K562 (cell line): ENCODE measurements at regions not wholly inside any gene's neighbourhood (a gene's known extent, or its start where the extent isn't known, plus 50 kb on each side); places are given as distances from the start of the nearest gene placed in this dataset.

Experiments
- ATAC-seq: fragments of 200-7000 bp; cut with Tn5 transposase; 3 replicates; pipeline ENCODE4 v1.9.1; 2020; ENCODE audit warnings: moderate library complexity
- BruUV-seq: library from RNA; stranded (reverse); fragments of 400-500 nt; replicated peaks from 2 replicates; lab custom pipeline; 2021; lab: Mats Ljungman, UMichigan
- CTCF ChIA-PET: fragments of 300-600 bp; formaldehyde crosslinking; extraction: SDS; loops from one replicate; lab custom pipeline; 2021; ENCODE audit warnings: low intra/inter-chr PET ratio; lab: Yijun Ruan, JAX
- POLR2A ChIA-PET: fragments of 300-600, 350-650 bp; sonication (Branson Sonifier 250); formaldehyde crosslinking; extraction: SDS; loops from one replicate; lab custom pipeline; 2021; ENCODE audit warnings: antibody characterized with exemption, inconsistent platforms; lab: Yijun Ruan, JAX
- DNase-seq, 4 experiments: peaks; one replicate each; pipeline versions ENCODE4 v3.0.0 to v3.0.0-alpha.2; 2011 to 2018; ENCODE audit warnings: low spot score in 3 of 4, mixed read lengths in 3 of 4; ENCODE audit errors: extremely low read depth in 1 of 4
- FAIRE-seq: peaks from 2 replicates; lab custom pipeline; 2011; peaks lifted over from hg19 to GRCh38; lab: Jason Lieb, UNC
- H2AFZ ChIP-seq: 2 replicates; pipeline ENCODE4 v1.6.0; 2011; ENCODE audit warnings: low read depth, low read length, control low read depth, inconsistent platforms
- H3K27ac ChIP-seq: fragments of 200-600 bp; 3 replicates; pipeline ENCODE4 v1.8.0; 2011; ENCODE audit warnings: low read depth, mild to moderate bottlenecking, control low read depth, inconsistent platforms, low read length, moderate library complexity, mixed read lengths; ENCODE audit errors: extremely low read depth
- H3K27me3 ChIP-seq, 2 experiments: fragments of 300-600 bp in 1 of 2; 2 replicates in 1 of 2; 3 replicates in 1 of 2; pipeline versions ENCODE4 v1.6.0 to v1.8.0; 2011; ENCODE audit warnings: inconsistent platforms in 2 of 2, low read length in 2 of 2, mild to moderate bottlenecking in 1 of 2, mixed read lengths in 1 of 2, moderate library complexity in 1 of 2; ENCODE audit not compliant: control insufficient read depth in 2 of 2, insufficient read depth in 2 of 2
- H3K36me3 ChIP-seq: fragments of 300-600 bp; 3 replicates; pipeline ENCODE4 v1.8.0; 2011; ENCODE audit warnings: mild to moderate bottlenecking, low read length, inconsistent platforms; ENCODE audit not compliant: control insufficient read depth, insufficient read depth
- H3K4me1 ChIP-seq, 2 experiments: fragments of 200-600 bp in 1 of 2; replicated peaks in 1 of 2; 2 replicates in 1 of 2; 3 replicates in 1 of 2; pipeline versions ENCODE4 v1.5.1 to v1.8.0; 2011; ENCODE audit warnings: inconsistent platforms in 2 of 2, low read length in 2 of 2, mild to moderate bottlenecking in 1 of 2, mixed read lengths in 1 of 2, moderate library complexity in 1 of 2; ENCODE audit not compliant: control insufficient read depth in 2 of 2, insufficient read depth in 2 of 2
- H3K4me2 ChIP-seq: 2 replicates; pipeline ENCODE4 v1.6.1; 2011; ENCODE audit warnings: low read length, control low read depth, inconsistent platforms, mixed read lengths; ENCODE audit not compliant: insufficient read depth
- H3K4me3 ChIP-seq: fragments of 200-600 bp; sonication (generic), shearing (Covaris generic); 2 replicates; pipeline ENCODE4 v1.5.1; 2016; ENCODE audit warnings: control low read depth, inconsistent platforms
- H3K79me2 ChIP-seq: fragments of 200-600 bp; 3 replicates; pipeline ENCODE4 v1.8.0; 2011; ENCODE audit warnings: low read length, inconsistent platforms; ENCODE audit not compliant: control insufficient read depth, insufficient read depth
- H3K9ac ChIP-seq, 2 experiments: 2 replicates each; pipeline versions ENCODE4 v1.6.0 to v1.6.1; 2011; ENCODE audit warnings: low read depth in 2 of 2, low read length in 2 of 2, control low read depth in 1 of 2, inconsistent platforms in 1 of 2, mild to moderate bottlenecking in 1 of 2, mixed read lengths in 1 of 2; ENCODE audit not compliant: insufficient read depth in 1 of 2
- H3K9me1 ChIP-seq: one replicate; pipeline ENCODE4 v1.6.0; 2011; ENCODE audit warnings: inconsistent platforms, mild to moderate bottlenecking, low read length, moderate library complexity; ENCODE audit not compliant: control insufficient read depth, insufficient read depth
- H3K9me3 ChIP-seq: replicated peaks from 2 replicates; pipeline ENCODE4 v1.5.1; 2011; ENCODE audit warnings: low read depth, low read length, inconsistent platforms; ENCODE audit not compliant: control insufficient read depth, insufficient read depth
- H4K20me1 ChIP-seq: replicated peaks from 2 replicates; pipeline ENCODE4 v1.6.1; 2011; ENCODE audit warnings: low read length, inconsistent platforms, mixed read lengths; ENCODE audit not compliant: control insufficient read depth, insufficient read depth
- BRD4 ChIP-seq: fragments of 200-600 bp; sonication (generic); IDR thresholded peaks from 2 replicates; pipeline ENCODE4 v1.6.1; 2017; ENCODE audit warnings: inconsistent platforms
- FOXM1 ChIP-seq, 2 experiments: fragments of 450-650 bp in 1 of 2; sonication (generic) in 1 of 2; formaldehyde crosslinking in 1 of 2; IDR thresholded peaks; 2 replicates each; pipeline versions ENCODE4 v1.6.1 to v1.9.0; 2017 to 2022; ENCODE audit warnings: low read depth in 2 of 2, mild to moderate bottlenecking in 2 of 2, missing genetic modification reagents in 1 of 2, moderate library complexity in 1 of 2
- GTF3C2 ChIP-seq: IDR thresholded peaks from 3 replicates; pipeline ENCODE4 v1.6.1; 2011; ENCODE audit warnings: borderline replicate concordance, mild to moderate bottlenecking, moderate library complexity; ENCODE audit not compliant: insufficient read length; ENCODE audit errors: extremely low read depth
- KDM5B ChIP-seq: fragments of 200-600 bp; sonication (generic); IDR thresholded peaks from 2 replicates; pipeline ENCODE4 v1.6.1; 2012; ENCODE audit warnings: low read depth, mild to moderate bottlenecking, moderate library complexity, low read length, control low read depth, inconsistent platforms; ENCODE audit not compliant: insufficient replicate concordance
- MTA3 ChIP-seq: fragments of 450-650 bp; formaldehyde crosslinking; IDR thresholded peaks from 2 replicates; pipeline ENCODE4 v1.6.1; 2017; ENCODE audit warnings: mild to moderate bottlenecking, borderline replicate concordance
- RUNX1 ChIP-seq: sonication (generic); IDR thresholded peaks from 2 replicates; pipeline ENCODE4 v1.6.1; 2016; ENCODE audit warnings: antibody characterized with exemption, low read depth
- SMARCC2 ChIP-seq: fragments of 450-650 bp; IDR thresholded peaks from 2 replicates; pipeline ENCODE4 v1.6.1; 2017; ENCODE audit warnings: antibody characterized with exemption, moderate library complexity, mild to moderate bottlenecking, low read depth
- VEZF1 ChIP-seq: fragments of 200-800 bp; sonication (Bioruptor generic); IDR thresholded peaks from 2 replicates; pipeline ENCODE4 v1.6.1; 2017; ENCODE audit warnings: missing genetic modification characterization, missing compliant biosample characterization
- ZNF217 ChIP-seq: sonication (generic); formaldehyde crosslinking; IDR thresholded peaks from 2 replicates; pipeline ENCODE4 v1.8.0; 2022; ENCODE audit warnings: mild to moderate bottlenecking, missing genetic modification reagents
- WGBS: fragments of 100-300 bp; shearing (Covaris generic); methylation state at CpG from one replicate; pipeline ENCODE4 v1.1.6; 2016; ENCODE audit warnings: low coverage, mixed read lengths; ENCODE audit not compliant: insufficient coverage; ENCODE audit errors: missing lambda C conversion rate; 5-methylcytosine and 5-hydroxymethylcytosine counted together
- in situ Hi-C: fragments of 300-500 bp; cut with MboI; formaldehyde crosslinking; loops from 4 replicates; pipeline ENCODE4 v1.15.0; 2018; ENCODE audit warnings: inconsistent platforms, mixed read lengths
- intact Hi-C: fragments of 100-400 bp; cut with micrococcal nuclease; formaldehyde crosslinking; loops from 2 replicates; pipeline ENCODE4 v1.14.2; 2022
- TF ChIP-seq, protein P1 (sequence below): fragments of 450-650 bp; formaldehyde crosslinking; IDR thresholded peaks from 2 replicates; pipeline ENCODE4 v1.4.0; 2022; ENCODE audit warnings: mild to moderate bottlenecking, moderate library complexity
- TF ChIP-seq, protein P2 (sequence below), 3 experiments: IDR thresholded peaks in 2 of 3; conservative IDR thresholded peaks in 1 of 3; 2 replicates each; pipeline ENCODE4 v1.5.1; 2011 to 2012; ENCODE audit warnings: low read length in 3 of 3, mild to moderate bottlenecking in 3 of 3, control low read depth in 2 of 3, improper control_type of control experiment in 1 of 3, inconsistent platforms in 1 of 3, low read depth in 1 of 3, mixed read lengths in 1 of 3, moderate library complexity in 1 of 3; ENCODE audit not compliant: insufficient read depth in 2 of 3
- TF ChIP-seq, protein P3 (sequence below): fragments of 450-650 bp; IDR thresholded peaks from one replicate; pipeline ENCODE4 v1.6.1; 2018; ENCODE audit warnings: mild to moderate bottlenecking, moderate library complexity; ENCODE audit not compliant: partially characterized antibody

- 68% methylated on average over 7 of the region's 7 CpGs for WGBS
- CTCF ChIA-PET = interaction anchor here (3.4 kb wide), 1 partner anchor 293 kb away, joined by 19 read pairs; no protein-coding TSS in a partner anchor
Observed at GRCh38 chr10:15432266-15432665, 61.2 kb upstream of the FAM171A1 start.

More at GRCh38 chr10:15432266-15432665, 61.2 kb upstream of the FAM171A1 start:
- in situ Hi-C loops (loop anchor here (5.0 to 25.0 kb wide), 2 partner anchors 390 to 1355 kb away; no protein-coding TSS in a partner anchor), intact Hi-C loops (loop anchor here (5.0 to 10.0 kb wide), 3 partner anchors 123 to 223 kb away; no protein-coding TSS in a partner anchor)
- Histone ChIP-seq H3K27me3 (no peaks in the 10 kb centered on the region), H3K9ac (no peak overlapping the region), H3K27ac (no peak overlapping the region), H3K4me1 (peaks cover 6 to 15% of the 10 kb centered on the region in 2 experiments; a peak in 3 of 5 replicates), H3K36me3 (no peaks in the 10 kb centered on the region), H3K79me2 (no peaks in the 10 kb centered on the region), H3K4me2 (no peak overlapping the region), H2AFZ (no peak overlapping the region), H3K9me3 (no peaks in the 10 kb centered on the region), H4K20me1 (no peaks in the 10 kb centered on the region), H3K9me1 (no peaks in the 10 kb centered on the region), H3K4me3 (no peak overlapping the region)
- no peak for DNase-seq
- BruUV-seq = no TSS peak
- no peak for FAIRE-seq
- TF ChIP-seq BRD4 (no peak), FOXM1 (IDR thresholded peaks at IDR 0.05; ENCODE audit: low read depth) (no peak), FOXM1 (CRISPR knock-in tag; IDR thresholded peaks at IDR 0.05; ENCODE audit: low read depth) (no peak), VEZF1 (CRISPR knock-in tag) (no peak), ZNF217 (CRISPR knock-in tag) (no peak), SMARCC2 (no peak), MTA3 (no peak), RUNX1 (no peak), GTF3C2 (no peak), KDM5B (no peak)
- TF ChIP-seq, protein P1, sequence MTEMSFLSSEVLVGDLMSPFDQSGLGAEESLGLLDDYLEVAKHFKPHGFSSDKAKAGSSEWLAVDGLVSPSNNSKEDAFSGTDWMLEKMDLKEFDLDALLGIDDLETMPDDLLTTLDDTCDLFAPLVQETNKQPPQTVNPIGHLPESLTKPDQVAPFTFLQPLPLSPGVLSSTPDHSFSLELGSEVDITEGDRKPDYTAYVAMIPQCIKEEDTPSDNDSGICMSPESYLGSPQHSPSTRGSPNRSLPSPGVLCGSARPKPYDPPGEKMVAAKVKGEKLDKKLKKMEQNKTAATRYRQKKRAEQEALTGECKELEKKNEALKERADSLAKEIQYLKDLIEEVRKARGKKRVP (CRISPR knock-in tag) = no peak
- TF ChIP-seq, protein P2, sequence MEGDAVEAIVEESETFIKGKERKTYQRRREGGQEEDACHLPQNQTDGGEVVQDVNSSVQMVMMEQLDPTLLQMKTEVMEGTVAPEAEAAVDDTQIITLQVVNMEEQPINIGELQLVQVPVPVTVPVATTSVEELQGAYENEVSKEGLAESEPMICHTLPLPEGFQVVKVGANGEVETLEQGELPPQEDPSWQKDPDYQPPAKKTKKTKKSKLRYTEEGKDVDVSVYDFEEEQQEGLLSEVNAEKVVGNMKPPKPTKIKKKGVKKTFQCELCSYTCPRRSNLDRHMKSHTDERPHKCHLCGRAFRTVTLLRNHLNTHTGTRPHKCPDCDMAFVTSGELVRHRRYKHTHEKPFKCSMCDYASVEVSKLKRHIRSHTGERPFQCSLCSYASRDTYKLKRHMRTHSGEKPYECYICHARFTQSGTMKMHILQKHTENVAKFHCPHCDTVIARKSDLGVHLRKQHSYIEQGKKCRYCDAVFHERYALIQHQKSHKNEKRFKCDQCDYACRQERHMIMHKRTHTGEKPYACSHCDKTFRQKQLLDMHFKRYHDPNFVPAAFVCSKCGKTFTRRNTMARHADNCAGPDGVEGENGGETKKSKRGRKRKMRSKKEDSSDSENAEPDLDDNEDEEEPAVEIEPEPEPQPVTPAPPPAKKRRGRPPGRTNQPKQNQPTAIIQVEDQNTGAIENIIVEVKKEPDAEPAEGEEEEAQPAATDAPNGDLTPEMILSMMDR (IDR thresholded peaks at IDR 0.05 in 2 of 3, conservative IDR thresholded peaks at IDR 0.05 in 1 of 3; ENCODE audit: insufficient read depth in 2 of 3, low read depth in 1 of 3, low read length in 3 of 3) = no peak
- TF ChIP-seq, protein P3, sequence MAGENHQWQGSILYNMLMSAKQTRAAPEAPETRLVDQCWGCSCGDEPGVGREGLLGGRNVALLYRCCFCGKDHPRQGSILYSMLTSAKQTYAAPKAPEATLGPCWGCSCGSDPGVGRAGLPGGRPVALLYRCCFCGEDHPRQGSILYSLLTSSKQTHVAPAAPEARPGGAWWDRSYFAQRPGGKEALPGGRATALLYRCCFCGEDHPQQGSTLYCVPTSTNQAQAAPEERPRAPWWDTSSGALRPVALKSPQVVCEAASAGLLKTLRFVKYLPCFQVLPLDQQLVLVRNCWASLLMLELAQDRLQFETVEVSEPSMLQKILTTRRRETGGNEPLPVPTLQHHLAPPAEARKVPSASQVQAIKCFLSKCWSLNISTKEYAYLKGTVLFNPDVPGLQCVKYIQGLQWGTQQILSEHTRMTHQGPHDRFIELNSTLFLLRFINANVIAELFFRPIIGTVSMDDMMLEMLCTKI = no peak
- no peak for ATAC-seq
- POLR2A ChIA-PET = no interaction called here
